WTC11 (cell line): ENCODE measurements at regions not wholly inside any gene's neighbourhood (a gene's known extent, or its start where the extent isn't known, plus 50 kb on each side); places are given as distances from the start of the nearest gene placed in this dataset.

Experiments
- ATAC-seq: fragments of 200-7000 bp; cut with Tn5 transposase; 2 replicates; pipeline ENCODE4 v1.10.0; 2021; ENCODE audit warnings: mild to moderate bottlenecking, moderate library complexity
- CTCF ChIA-PET: fragments of 300-600 bp; sonication (Branson Sonifier 250); formaldehyde crosslinking; loops from one replicate; lab custom pipeline; 2021; ENCODE audit warnings: antibody characterized with exemption; lab: Charles Lee
- POLR2A ChIA-PET: fragments of 350-600 bp; sonication (Branson Sonifier 250); formaldehyde crosslinking; loops from one replicate; lab custom pipeline; 2021; ENCODE audit warnings: antibody characterized with exemption; lab: Charles Lee
- DNase-seq: peaks from one replicate; pipeline ENCODE4 v3.0.0; 2021; ENCODE audit warnings: low spot score
- H3K27ac Mint-ChIP-seq: 2 replicates; pipeline ENCODE4 v1.8.0; 2021; ENCODE audit warnings: mixed read lengths
- H3K27me3 Mint-ChIP-seq: 2 replicates; pipeline ENCODE4 v1.8.0; 2021; ENCODE audit warnings: low read depth, mild to moderate bottlenecking, moderate library complexity, mixed read lengths
- H3K36me3 Mint-ChIP-seq: 2 replicates; pipeline ENCODE4 v1.8.0; 2021; ENCODE audit warnings: mixed read lengths
- H3K4me1 Mint-ChIP-seq: 2 replicates; pipeline ENCODE4 v1.8.0; 2022; ENCODE audit warnings: mixed read lengths
- H3K4me3 Mint-ChIP-seq: 2 replicates; pipeline ENCODE4 v1.8.0; 2021; ENCODE audit warnings: mild to moderate bottlenecking, moderate library complexity, mixed read lengths
- H3K9me3 Mint-ChIP-seq: 2 replicates; pipeline ENCODE4 v1.8.0; 2021; ENCODE audit warnings: mixed read lengths
- ELF4 ChIP-seq: sonication (generic); formaldehyde crosslinking; IDR thresholded peaks from 2 replicates; pipeline ENCODE4 v1.8.1; 2022; ENCODE audit warnings: low read depth, mild to moderate bottlenecking, moderate library complexity, missing genetic modification reagents
- EMX1 ChIP-seq: fragments of 250-450 bp; sonication (Bioruptor Pico); IDR thresholded peaks from 2 replicates; pipeline ENCODE4 v1.8.0; 2021; ENCODE audit warnings: mild to moderate bottlenecking
- FOXJ3 ChIP-seq: sonication (generic); formaldehyde crosslinking; IDR thresholded peaks from 2 replicates; pipeline ENCODE4 v1.9.0; 2021; ENCODE audit warnings: missing genetic modification reagents, mild to moderate bottlenecking, borderline replicate concordance
- HMGA2 ChIP-seq: fragments of 250-450 bp; sonication (Bioruptor Pico); IDR thresholded peaks from 2 replicates; pipeline ENCODE4 v1.4.0; 2021; ENCODE audit warnings: mild to moderate bottlenecking, moderate library complexity
- JAZF1 ChIP-seq: fragments of 250-450 bp; sonication (Bioruptor Pico); IDR thresholded peaks from 2 replicates; pipeline ENCODE4 v1.9.0; 2021; ENCODE audit warnings: moderate library complexity, mild to moderate bottlenecking, inconsistent platforms
- MYBL2 ChIP-seq: sonication (generic); formaldehyde crosslinking; IDR thresholded peaks from 2 replicates; pipeline ENCODE4 v1.8.1; 2023; ENCODE audit warnings: mild to moderate bottlenecking, moderate library complexity, missing genetic modification reagents
- RELA ChIP-seq: sonication (generic); formaldehyde crosslinking; IDR thresholded peaks from 2 replicates; pipeline ENCODE4 v1.8.1; 2022; ENCODE audit warnings: missing genetic modification reagents, mild to moderate bottlenecking, borderline replicate concordance
- SP1 ChIP-seq: sonication (generic); formaldehyde crosslinking; conservative IDR thresholded peaks from 2 replicates; pipeline ENCODE4 v1.8.1; 2022; ENCODE audit warnings: missing genetic modification reagents
- TEAD1 ChIP-seq: sonication (generic); formaldehyde crosslinking; IDR thresholded peaks from 2 replicates; pipeline ENCODE4 v1.8.0; 2022; ENCODE audit warnings: mild to moderate bottlenecking, missing genetic modification reagents
- ZNF219 ChIP-seq: sonication (generic); formaldehyde crosslinking; IDR thresholded peaks from 2 replicates; pipeline ENCODE4 v1.8.0; 2023; ENCODE audit warnings: missing genetic modification reagents, mild to moderate bottlenecking, borderline replicate concordance
- ZNF263 ChIP-seq: sonication (generic); formaldehyde crosslinking; IDR thresholded peaks from 2 replicates; pipeline ENCODE4 v1.8.1; 2022; ENCODE audit warnings: low read depth, mild to moderate bottlenecking, moderate library complexity, missing genetic modification reagents
- ZNF396 ChIP-seq: fragments of 250-450 bp; sonication (Bioruptor Pico); IDR thresholded peaks from 2 replicates; pipeline ENCODE4 v1.8.0; 2021; ENCODE audit warnings: mild to moderate bottlenecking, moderate library complexity, borderline replicate concordance
- ZNF671 ChIP-seq: fragments of 250-450 bp; sonication (Bioruptor Pico); IDR thresholded peaks from 2 replicates; pipeline ENCODE4 v1.8.0; 2021; ENCODE audit warnings: mild to moderate bottlenecking
- TF ChIP-seq, protein P1 (sequence below): sonication (generic); formaldehyde crosslinking; IDR thresholded peaks from 2 replicates; pipeline ENCODE4 v1.8.0; 2022; ENCODE audit warnings: mild to moderate bottlenecking, missing genetic modification reagents
- TF ChIP-seq, protein P2 (sequence below): sonication (generic); formaldehyde crosslinking; IDR thresholded peaks from 2 replicates; pipeline ENCODE4 v1.8.1; 2022; ENCODE audit warnings: low read depth, missing genetic modification reagents, borderline replicate concordance
- TF ChIP-seq, protein P3 (sequence below): sonication (generic); formaldehyde crosslinking; IDR thresholded peaks from 2 replicates; pipeline ENCODE4 v1.8.1; 2023; ENCODE audit warnings: mild to moderate bottlenecking, missing genetic modification reagents
- TF ChIP-seq, protein P4 (sequence below): fragments of 250-450 bp; sonication (Bioruptor Pico); IDR thresholded peaks from 2 replicates; pipeline ENCODE4 v1.8.0; 2021; ENCODE audit warnings: mild to moderate bottlenecking
- TF ChIP-seq, protein P5 (sequence below): fragments of 250-450 bp; sonication (Bioruptor Pico); IDR thresholded peaks from 2 replicates; pipeline ENCODE4 v1.9.0; 2021; ENCODE audit warnings: mild to moderate bottlenecking
- TF ChIP-seq, protein P6 (sequence below): sonication (generic); formaldehyde crosslinking; IDR thresholded peaks from 2 replicates; pipeline ENCODE4 v1.8.0; 2022; ENCODE audit warnings: mild to moderate bottlenecking, missing genetic modification reagents
- TF ChIP-seq, protein P7 (sequence below): fragments of 250-450 bp; sonication (Bioruptor Pico); conservative IDR thresholded peaks from 2 replicates; pipeline ENCODE4 v1.9.0; 2021; ENCODE audit warnings: mild to moderate bottlenecking
- TF ChIP-seq, protein P8 (sequence below): sonication (generic); formaldehyde crosslinking; IDR thresholded peaks from 2 replicates; pipeline ENCODE4 v1.8.0; 2022; ENCODE audit warnings: mild to moderate bottlenecking, missing genetic modification reagents

DNA sequence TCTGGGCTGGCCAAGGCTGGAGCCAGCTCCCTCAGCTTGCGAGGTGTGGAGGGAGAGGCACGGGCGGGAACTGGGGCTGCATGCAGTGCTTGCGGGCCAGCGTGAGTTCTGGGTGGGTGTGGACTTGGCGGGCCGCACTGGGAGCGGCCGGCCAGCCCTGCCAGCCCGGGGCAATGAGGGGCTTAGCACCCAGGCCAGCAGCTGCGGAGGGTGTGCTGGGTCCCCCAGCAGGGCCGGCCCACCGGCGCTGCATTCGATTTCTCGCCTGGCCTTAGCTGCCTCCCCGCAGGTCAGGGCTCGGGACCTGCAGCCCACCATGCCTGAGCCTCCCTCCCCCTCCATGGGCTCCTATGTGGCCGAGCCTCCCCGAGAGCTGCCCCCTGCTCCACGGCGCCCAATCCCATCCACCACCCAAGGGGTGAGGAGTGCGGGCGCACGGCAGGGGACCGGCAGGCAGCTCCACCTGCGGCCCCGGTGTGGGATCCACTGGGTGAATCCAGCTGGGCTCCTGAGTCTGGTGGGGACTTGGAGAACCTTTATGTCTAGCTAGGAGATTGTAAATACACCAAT lies 302.6 kb upstream of the ADAMTS16 start:
- CTCF ChIA-PET: no interaction called here
- DNase-seq (no peak), ATAC-seq (no peak)
- no peak for TF ChIP-seq ZNF263
- no peak for TF ChIP-seq RELA (CRISPR knock-in tag)
- TF ChIP-seq JAZF1 (CRISPR knock-in tag): no peak
- TF ChIP-seq ELF4 (CRISPR knock-in tag): no peak
- POLR2A ChIA-PET: no interaction called here
- H3K27ac Mint-ChIP-seq: no peak overlapping the region
- H3K4me3 Mint-ChIP-seq: no peak overlapping the region
- 0 out of 2 replicates have a peak, but pooled peaks cover 4% of the 10 kb centered on the region for H3K4me1 Mint-ChIP-seq
- H3K27me3 Mint-ChIP-seq: no peaks in the 10 kb centered on the region
- no peaks in the 10 kb centered on the region for H3K36me3 Mint-ChIP-seq
- H3K9me3 Mint-ChIP-seq: peaks cover 25% of the 10 kb centered on the region

DNA sequence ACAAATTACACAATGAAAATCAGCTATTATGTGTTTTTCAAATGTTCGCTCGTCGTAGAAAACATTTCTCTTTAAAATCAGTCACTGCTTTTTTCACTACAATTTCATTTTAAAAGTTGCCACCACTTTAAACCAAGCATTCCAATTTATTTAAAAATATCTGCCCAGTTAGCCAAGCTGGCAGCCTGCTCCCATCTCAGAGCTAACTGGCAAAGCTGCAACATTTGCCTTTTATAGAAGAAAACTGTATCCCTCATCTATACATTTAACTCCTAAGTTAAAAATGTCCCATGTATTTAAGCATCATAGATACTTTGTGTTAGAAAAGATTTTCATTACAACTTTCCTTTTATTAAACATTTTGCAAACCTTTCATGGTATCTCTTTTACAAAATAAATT lies 294.9 kb upstream of the ADAMTS16 start:
- Mint-ChIP-seq H3K9me3 (peaks cover 26% of the 10 kb centered on the region), H3K4me3 (no peak overlapping the region), H3K4me1 (no peaks in the 10 kb centered on the region), H3K27ac (no peak overlapping the region), H3K36me3 (no peaks in the 10 kb centered on the region), H3K27me3 (no peaks in the 10 kb centered on the region)
- ChIA-PET POLR2A (no interaction called here), CTCF (no interaction called here)
- DNase-seq (no peak), ATAC-seq (no peak)
- TF ChIP-seq, protein P1, sequence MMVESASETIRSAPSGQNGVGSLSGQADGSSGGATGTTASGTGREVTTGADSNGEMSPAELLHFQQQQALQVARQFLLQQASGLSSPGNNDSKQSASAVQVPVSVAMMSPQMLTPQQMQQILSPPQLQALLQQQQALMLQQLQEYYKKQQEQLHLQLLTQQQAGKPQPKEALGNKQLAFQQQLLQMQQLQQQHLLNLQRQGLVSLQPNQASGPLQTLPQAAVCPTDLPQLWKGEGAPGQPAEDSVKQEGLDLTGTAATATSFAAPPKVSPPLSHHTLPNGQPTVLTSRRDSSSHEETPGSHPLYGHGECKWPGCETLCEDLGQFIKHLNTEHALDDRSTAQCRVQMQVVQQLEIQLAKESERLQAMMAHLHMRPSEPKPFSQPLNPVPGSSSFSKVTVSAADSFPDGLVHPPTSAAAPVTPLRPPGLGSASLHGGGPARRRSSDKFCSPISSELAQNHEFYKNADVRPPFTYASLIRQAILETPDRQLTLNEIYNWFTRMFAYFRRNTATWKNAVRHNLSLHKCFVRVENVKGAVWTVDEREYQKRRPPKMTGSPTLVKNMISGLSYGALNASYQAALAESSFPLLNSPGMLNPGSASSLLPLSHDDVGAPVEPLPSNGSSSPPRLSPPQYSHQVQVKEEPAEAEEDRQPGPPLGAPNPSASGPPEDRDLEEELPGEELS (CRISPR knock-in tag): no peak
- TF ChIP-seq, protein P2, sequence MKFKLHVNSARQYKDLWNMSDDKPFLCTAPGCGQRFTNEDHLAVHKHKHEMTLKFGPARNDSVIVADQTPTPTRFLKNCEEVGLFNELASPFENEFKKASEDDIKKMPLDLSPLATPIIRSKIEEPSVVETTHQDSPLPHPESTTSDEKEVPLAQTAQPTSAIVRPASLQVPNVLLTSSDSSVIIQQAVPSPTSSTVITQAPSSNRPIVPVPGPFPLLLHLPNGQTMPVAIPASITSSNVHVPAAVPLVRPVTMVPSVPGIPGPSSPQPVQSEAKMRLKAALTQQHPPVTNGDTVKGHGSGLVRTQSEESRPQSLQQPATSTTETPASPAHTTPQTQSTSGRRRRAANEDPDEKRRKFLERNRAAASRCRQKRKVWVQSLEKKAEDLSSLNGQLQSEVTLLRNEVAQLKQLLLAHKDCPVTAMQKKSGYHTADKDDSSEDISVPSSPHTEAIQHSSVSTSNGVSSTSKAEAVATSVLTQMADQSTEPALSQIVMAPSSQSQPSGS: no peak
- TF ChIP-seq EMX1 (CRISPR knock-in tag) (no peak), HMGA2 (no peak), ZNF219 (no peak), ZNF396 (CRISPR knock-in tag) (no peak), ZNF671 (CRISPR knock-in tag) (no peak), MYBL2 (CRISPR knock-in tag) (no peak), SP1 (CRISPR knock-in tag) (no peak), FOXJ3 (CRISPR knock-in tag) (no peak), TEAD1 (CRISPR knock-in tag) (no peak)
- TF ChIP-seq, protein P3, sequence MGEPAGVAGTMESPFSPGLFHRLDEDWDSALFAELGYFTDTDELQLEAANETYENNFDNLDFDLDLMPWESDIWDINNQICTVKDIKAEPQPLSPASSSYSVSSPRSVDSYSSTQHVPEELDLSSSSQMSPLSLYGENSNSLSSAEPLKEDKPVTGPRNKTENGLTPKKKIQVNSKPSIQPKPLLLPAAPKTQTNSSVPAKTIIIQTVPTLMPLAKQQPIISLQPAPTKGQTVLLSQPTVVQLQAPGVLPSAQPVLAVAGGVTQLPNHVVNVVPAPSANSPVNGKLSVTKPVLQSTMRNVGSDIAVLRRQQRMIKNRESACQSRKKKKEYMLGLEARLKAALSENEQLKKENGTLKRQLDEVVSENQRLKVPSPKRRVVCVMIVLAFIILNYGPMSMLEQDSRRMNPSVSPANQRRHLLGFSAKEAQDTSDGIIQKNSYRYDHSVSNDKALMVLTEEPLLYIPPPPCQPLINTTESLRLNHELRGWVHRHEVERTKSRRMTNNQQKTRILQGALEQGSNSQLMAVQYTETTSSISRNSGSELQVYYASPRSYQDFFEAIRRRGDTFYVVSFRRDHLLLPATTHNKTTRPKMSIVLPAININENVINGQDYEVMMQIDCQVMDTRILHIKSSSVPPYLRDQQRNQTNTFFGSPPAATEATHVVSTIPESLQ: no peak
- TF ChIP-seq, protein P4, sequence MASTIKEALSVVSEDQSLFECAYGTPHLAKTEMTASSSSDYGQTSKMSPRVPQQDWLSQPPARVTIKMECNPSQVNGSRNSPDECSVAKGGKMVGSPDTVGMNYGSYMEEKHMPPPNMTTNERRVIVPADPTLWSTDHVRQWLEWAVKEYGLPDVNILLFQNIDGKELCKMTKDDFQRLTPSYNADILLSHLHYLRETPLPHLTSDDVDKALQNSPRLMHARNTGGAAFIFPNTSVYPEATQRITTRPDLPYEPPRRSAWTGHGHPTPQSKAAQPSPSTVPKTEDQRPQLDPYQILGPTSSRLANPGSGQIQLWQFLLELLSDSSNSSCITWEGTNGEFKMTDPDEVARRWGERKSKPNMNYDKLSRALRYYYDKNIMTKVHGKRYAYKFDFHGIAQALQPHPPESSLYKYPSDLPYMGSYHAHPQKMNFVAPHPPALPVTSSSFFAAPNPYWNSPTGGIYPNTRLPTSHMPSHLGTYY: no peak
- TF ChIP-seq, protein P5, sequence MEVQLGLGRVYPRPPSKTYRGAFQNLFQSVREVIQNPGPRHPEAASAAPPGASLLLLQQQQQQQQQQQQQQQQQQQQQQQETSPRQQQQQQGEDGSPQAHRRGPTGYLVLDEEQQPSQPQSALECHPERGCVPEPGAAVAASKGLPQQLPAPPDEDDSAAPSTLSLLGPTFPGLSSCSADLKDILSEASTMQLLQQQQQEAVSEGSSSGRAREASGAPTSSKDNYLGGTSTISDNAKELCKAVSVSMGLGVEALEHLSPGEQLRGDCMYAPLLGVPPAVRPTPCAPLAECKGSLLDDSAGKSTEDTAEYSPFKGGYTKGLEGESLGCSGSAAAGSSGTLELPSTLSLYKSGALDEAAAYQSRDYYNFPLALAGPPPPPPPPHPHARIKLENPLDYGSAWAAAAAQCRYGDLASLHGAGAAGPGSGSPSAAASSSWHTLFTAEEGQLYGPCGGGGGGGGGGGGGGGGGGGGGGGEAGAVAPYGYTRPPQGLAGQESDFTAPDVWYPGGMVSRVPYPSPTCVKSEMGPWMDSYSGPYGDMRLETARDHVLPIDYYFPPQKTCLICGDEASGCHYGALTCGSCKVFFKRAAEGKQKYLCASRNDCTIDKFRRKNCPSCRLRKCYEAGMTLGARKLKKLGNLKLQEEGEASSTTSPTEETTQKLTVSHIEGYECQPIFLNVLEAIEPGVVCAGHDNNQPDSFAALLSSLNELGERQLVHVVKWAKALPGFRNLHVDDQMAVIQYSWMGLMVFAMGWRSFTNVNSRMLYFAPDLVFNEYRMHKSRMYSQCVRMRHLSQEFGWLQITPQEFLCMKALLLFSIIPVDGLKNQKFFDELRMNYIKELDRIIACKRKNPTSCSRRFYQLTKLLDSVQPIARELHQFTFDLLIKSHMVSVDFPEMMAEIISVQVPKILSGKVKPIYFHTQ (CRISPR knock-in tag): no peak
- TF ChIP-seq, protein P6, sequence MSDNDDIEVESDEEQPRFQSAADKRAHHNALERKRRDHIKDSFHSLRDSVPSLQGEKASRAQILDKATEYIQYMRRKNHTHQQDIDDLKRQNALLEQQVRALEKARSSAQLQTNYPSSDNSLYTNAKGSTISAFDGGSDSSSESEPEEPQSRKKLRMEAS (CRISPR knock-in tag): no peak
- TF ChIP-seq, protein P7, sequence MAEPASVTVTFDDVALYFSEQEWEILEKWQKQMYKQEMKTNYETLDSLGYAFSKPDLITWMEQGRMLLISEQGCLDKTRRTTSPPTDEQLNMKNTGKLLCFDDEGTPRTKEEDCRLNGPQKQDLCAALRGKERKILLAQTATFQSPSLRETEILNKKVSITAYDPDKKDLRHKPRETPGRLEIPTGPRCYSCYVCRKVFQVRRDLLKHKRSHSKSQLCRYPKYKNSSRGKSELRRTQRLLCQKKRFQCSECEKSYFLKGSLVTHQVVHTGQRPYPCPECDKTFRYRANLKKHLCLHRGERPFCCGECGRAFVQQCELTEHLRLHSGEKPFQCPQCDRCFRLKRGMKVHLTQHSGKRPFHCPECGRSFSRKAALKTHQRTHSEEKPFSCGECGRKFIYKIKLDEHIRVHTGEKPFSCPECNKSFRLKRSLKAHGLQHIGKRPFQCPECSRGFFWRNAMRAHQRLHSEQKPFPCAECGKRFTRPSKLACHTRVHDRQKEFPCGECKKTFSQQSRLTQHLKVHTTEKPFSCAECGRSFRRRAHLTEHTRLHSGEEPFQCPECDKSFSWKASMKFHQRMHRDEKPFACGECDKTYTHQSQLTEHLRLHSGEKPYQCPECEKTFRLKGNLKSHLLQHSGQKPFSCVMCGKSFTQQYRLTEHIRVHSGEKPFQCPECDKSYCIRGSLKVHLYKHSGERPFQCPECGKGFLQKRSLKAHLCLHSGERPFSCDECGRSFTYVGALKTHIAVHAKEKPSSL (CRISPR knock-in tag): no peak
- TF ChIP-seq, protein P8, sequence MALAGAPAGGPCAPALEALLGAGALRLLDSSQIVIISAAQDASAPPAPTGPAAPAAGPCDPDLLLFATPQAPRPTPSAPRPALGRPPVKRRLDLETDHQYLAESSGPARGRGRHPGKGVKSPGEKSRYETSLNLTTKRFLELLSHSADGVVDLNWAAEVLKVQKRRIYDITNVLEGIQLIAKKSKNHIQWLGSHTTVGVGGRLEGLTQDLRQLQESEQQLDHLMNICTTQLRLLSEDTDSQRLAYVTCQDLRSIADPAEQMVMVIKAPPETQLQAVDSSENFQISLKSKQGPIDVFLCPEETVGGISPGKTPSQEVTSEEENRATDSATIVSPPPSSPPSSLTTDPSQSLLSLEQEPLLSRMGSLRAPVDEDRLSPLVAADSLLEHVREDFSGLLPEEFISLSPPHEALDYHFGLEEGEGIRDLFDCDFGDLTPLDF: no peak
